Adrenal gland (tissue), 9 donors: ENCODE measurements at regions not wholly inside any gene's neighbourhood (a gene's known extent, or its start where the extent isn't known, plus 50 kb on each side); places are given as distances from the start of the nearest gene placed in this dataset.

Experiments used
- DNase-seq, 7 donors: peaks; one replicate each; pipeline ENCODE4 v3.0.0-alpha.2; 2019 to 2020
- H3K27ac ChIP-seq, 5 donors: fragments of 200-600 bp; sonication (generic) in 4 of 5; 1 replicate in 3 of 5; 2 replicates in 2 of 5; pipeline versions ENCODE4 v1.5.1 to v1.8.0; 2016 to 2020; ENCODE audit warnings: mild to moderate bottlenecking in 1 of 5
- H3K27me3 ChIP-seq: fragments of 200-600 bp; 2 replicates; pipeline ENCODE4 v1.8.0; 2021
- H3K36me3 ChIP-seq, 2 donors: fragments of 200-600 bp; replicated peaks in 1 of 2; 1 replicate in 1 of 2; 2 replicates in 1 of 2; pipeline versions ENCODE4 v1.5.1 to v1.8.0; 2018 to 2022
- H3K4me1 ChIP-seq, 2 donors: fragments of 200-600 bp; replicated peaks in 1 of 2; 1 replicate in 1 of 2; 2 replicates in 1 of 2; pipeline versions ENCODE4 v1.5.1 to v1.8.0; 2018 to 2021
- H3K4me3 ChIP-seq, 4 donors: fragments of 200-600 bp; sonication (generic) in 3 of 4; one replicate each; pipeline ENCODE4 v1.5.1; 2016 to 2018
- H3K9me3 ChIP-seq, 3 donors: fragments of 200-600 bp; sonication (generic) in 1 of 3; replicated peaks in 1 of 3; 1 replicate in 2 of 3; 2 replicates in 1 of 3; pipeline versions ENCODE4 v1.5.1 to v1.8.0; 2016 to 2021
- POLR2A ChIP-seq, 2 donors: fragments of 450-650 bp; IDR thresholded peaks; one replicate each; pipeline ENCODE4 v1.6.1; 2017; ENCODE audit warnings: antibody characterized with exemption in 2 of 2, mild to moderate bottlenecking in 2 of 2, moderate library complexity in 1 of 2
- WGBS, 4 donors: extraction: QIAGEN DNeasy Blood & Tissue Kit in 2 of 4; methylation state at CpG; one replicate each; pipeline versions ENCODE4 v1.1.5 to v1.1.7; 2013 to 2017; 5-methylcytosine and 5-hydroxymethylcytosine counted together
- intact Hi-C, 2 donors: fragments of 100-400 bp; cut with DNase I; formaldehyde crosslinking; loops; one replicate each; pipeline versions ENCODE4 v1.14.1 to v1.15.0; 2022 to 2023
- TF ChIP-seq, protein P1 (sequence below), 6 experiments: fragments of 450-650 bp in 4 of 6; fragments of 200-600 bp in 2 of 6; sonication (generic) in 1 of 6; IDR thresholded peaks; 1 replicate in 5 of 6; 2 replicates in 1 of 6; pipeline versions ENCODE4 v1.5.1 to v1.8.0; 2016 to 2021; ENCODE audit warnings: antibody characterized with exemption in 6 of 6, mild to moderate bottlenecking in 2 of 6, moderate library complexity in 1 of 6
- donor health status: healthy with polysubstance abuse.
- donor health status: Bipolar disorder and iron deficiency.
- donor health status: DM: yes; HTN: yes; CAD: no.
- donor health status: DM: no; HTN: no; CAD: no.
- donor health status: DM: no; HTN: no; CAD: no.

DNA sequence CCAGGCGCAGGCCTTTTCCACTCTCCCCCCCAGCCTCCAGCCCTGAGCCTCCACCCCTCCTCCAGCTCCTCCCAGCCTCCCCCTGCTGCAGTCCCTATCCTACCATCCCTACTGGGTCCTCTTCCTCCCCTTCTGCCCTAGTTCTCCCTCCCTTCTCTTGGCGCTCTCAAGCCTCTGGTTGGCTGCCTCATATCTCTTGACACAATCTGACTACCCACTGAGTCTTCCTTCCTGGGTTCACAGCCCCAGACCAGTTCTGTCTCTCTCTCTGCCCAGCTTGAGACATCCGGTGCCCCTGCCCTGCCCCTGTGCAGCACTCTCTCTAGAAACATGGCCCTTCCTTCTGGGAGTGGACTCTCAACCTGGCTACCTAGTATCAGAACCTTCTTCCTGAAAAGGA, 76.2 kb downstream of the TSPAN17 start:
- no peaks in the 10 kb centered on the region for H3K4me1 ChIP-seq
- intact Hi-C loops: no loop called here
- H3K4me3 ChIP-seq: no peak overlapping the region
- H3K9me3 ChIP-seq: no peaks in the 10 kb centered on the region
- H3K27me3 ChIP-seq: peaks cover 6% of the 10 kb centered on the region
- H3K27ac ChIP-seq: no peak overlapping the region
- TF ChIP-seq, protein P1, sequence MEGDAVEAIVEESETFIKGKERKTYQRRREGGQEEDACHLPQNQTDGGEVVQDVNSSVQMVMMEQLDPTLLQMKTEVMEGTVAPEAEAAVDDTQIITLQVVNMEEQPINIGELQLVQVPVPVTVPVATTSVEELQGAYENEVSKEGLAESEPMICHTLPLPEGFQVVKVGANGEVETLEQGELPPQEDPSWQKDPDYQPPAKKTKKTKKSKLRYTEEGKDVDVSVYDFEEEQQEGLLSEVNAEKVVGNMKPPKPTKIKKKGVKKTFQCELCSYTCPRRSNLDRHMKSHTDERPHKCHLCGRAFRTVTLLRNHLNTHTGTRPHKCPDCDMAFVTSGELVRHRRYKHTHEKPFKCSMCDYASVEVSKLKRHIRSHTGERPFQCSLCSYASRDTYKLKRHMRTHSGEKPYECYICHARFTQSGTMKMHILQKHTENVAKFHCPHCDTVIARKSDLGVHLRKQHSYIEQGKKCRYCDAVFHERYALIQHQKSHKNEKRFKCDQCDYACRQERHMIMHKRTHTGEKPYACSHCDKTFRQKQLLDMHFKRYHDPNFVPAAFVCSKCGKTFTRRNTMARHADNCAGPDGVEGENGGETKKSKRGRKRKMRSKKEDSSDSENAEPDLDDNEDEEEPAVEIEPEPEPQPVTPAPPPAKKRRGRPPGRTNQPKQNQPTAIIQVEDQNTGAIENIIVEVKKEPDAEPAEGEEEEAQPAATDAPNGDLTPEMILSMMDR (IDR thresholded peaks at IDR 0.05): no peak
- no peak for TF ChIP-seq POLR2A (IDR thresholded peaks at IDR 0.05)
- H3K36me3 ChIP-seq: no peaks in the 10 kb centered on the region
- WGBS, 4 donors: 67 to 78% (median 70%) methylated on average over 3 of the region's 3 CpGs
- DNase-seq: no peak

DNA sequence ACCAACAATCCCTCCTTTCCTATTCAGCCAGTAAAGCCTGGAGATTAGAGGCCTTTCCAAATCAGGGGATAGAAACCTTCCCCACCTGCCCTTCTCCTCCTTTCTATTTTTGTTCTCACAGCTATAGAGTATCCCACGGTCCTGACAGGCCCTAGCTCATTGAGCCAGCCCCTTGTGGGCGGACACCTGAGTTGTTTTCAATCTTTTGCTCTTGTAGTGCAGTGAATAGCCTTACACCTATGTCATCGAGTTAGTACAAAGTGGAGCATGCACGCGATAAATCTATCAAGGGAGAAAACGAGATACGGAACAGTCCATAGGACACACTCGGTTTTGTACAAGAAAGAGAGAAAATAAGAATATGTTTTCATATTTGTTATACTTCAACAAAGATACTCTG, 77.2 kb downstream of the TSPAN17 start:
- 57 to 75% (median 67%) methylated on average over 8 of the region's 8 CpGs for WGBS, 4 donors
- Histone ChIP-seq H3K4me1 (no peaks in the 10 kb centered on the region), H3K27ac (no peak overlapping the region), H3K9me3 (no peaks in the 10 kb centered on the region), H3K36me3 (no peaks in the 10 kb centered on the region), H3K4me3 (no peak overlapping the region), H3K27me3 (peaks cover 6% of the 10 kb centered on the region)
- DNase-seq: no peak
- intact Hi-C loops: no loop called here
- TF ChIP-seq, protein P1 (IDR thresholded peaks at IDR 0.05): no peak
- no peak for TF ChIP-seq POLR2A (IDR thresholded peaks at IDR 0.05)

DNA sequence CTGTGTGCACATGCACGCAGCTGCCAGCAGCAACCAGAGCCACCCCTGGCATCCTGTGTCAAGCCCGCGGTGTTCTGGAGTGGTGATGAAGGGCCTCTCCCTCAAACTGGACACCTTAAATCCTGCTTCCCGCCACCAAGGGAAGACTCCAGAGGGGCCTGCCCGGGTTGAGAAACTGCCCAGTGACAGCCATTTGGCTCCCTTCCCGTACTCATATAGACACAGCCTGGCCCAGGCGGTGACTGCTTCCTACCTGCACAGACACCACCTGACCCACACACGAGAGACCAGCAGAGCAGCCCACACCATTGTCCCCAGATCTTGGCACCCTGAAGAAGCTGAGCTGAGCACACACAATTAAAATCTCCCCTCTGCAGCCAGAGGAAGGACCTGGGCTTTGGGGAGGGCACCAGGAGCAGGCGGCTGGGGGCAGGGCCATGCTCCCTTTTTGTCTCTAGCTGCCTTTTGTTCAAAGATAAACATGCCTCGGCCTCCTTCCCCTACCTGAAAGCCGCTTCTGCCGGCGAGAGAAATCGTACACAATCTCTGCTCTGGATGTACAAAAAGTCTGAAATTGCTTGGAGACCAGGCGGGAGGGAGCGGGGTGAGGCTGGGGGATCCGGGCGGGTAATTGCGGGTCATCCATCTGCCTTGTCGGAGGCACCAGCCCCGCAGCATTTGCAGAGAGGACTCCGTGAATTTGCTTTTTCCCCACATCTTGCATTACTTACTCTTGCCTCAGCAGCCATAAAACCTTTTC, 78.4 kb downstream of the TSPAN17 start:
- H3K4me1 ChIP-seq: no peaks in the 10 kb centered on the region
- no peaks in the 10 kb centered on the region for H3K36me3 ChIP-seq
- no peak for TF ChIP-seq POLR2A (IDR thresholded peaks at IDR 0.05)
- TF ChIP-seq, protein P1 (IDR thresholded peaks at IDR 0.05): no peak
- H3K27ac ChIP-seq: no peak overlapping the region
- no peak for DNase-seq
- H3K4me3 ChIP-seq: no peak overlapping the region
- H3K27me3 ChIP-seq: peaks cover 7% of the 10 kb centered on the region
- no peaks in the 10 kb centered on the region for H3K9me3 ChIP-seq
- intact Hi-C loops: no loop called here
- 51 to 67% (median 53%) methylated on average over 11 to 22 of the region's 22 CpGs for WGBS, 4 donors

DNA sequence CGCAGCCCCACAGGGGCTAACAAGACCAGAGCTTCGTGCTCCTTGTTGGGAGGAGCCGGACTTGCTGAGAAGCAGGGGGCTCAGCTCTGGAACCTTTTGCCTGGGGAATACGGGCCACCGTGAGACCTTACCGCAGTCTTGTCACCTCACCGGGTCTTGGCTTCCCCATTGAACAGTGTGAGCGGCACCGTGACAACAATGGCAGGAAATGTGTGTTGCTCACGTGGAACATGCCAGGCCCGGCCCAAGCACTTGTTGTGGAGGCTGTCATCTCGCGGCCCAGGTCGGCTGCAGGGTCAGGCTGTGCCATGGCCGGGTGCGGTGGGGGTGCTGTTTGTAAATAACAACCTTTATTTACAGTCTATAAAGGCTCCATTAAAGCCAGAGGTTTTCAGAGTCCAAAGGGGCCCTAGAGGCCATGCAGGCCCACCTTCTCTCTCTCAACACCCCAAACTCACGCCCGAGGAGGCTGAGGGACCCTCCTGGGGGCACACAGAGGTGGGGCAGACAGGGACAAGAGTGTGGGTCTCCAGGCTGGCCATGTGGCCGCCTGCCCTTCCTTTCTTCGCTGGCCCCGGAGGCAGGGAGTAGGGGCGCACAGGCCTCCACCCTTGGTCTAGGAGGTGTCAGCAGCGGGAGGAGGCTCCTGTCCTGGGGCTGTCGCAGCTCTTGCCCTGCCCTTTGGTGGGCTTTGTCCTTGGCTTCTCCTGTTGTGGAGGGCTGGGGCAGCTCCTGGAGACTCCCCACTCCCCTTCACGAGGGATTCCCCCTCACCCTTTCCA, 79.7 kb downstream of the TSPAN17 start:
- no peak for TF ChIP-seq POLR2A (IDR thresholded peaks at IDR 0.05)
- TF ChIP-seq, protein P1 (IDR thresholded peaks at IDR 0.05): no peak
- Histone ChIP-seq H3K27me3 (peaks cover 10% of the 10 kb centered on the region), H3K4me1 (no peaks in the 10 kb centered on the region), H3K36me3 (no peaks in the 10 kb centered on the region), H3K9me3 (no peaks in the 10 kb centered on the region), H3K27ac (no peak overlapping the region), H3K4me3 (no peak overlapping the region)
- intact Hi-C loops: no loop called here
- 72 to 76% (median 73%) methylated on average over 15 to 25 of the region's 25 CpGs for WGBS, 4 donors
- peak in 1 of 7 donors; percentile 4 for DNase-seq
